GM12865 (cell line): ENCODE measurements at regions not wholly inside any gene's neighbourhood (a gene's known extent, or its start where the extent isn't known, plus 50 kb on each side); places are given as distances from the start of the nearest gene placed in this dataset.

Experiments used
- DNase-seq: peaks from one replicate; pipeline ENCODE4 v3.0.0; 2010; ENCODE audit warnings: low read depth
- H3K4me3 ChIP-seq: 2 replicates; pipeline ENCODE4 v1.5.1; 2011; ENCODE audit warnings: mild to moderate bottlenecking, low read depth, low read length, control low read depth
- TF ChIP-seq, protein P1 (sequence below): IDR thresholded peaks from 2 replicates; pipeline ENCODE4 v1.5.1; 2011; ENCODE audit warnings: low read length, control low read depth, low read depth, inconsistent platforms; ENCODE audit not compliant: insufficient read depth; ENCODE audit errors: missing control alignments

DNA sequence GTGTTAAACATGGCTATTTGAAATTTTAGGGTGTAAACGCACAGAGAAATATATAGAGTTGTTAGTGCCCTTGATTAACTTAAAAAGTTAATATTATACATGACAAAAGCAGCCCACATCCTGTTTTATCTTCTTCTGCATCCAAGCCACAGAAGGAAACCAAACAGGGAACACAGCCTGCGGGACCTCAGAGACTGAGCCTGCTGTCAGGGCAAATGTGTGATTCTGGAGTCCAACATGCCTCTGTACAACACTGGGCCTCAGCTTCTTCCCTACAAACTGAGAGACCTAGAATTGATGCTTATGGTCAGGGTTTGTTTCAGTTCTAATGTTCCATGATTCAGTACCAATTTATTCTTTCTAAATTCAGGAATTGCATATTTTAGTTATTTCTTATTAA, 404.7 kb downstream of the FBXO15 start:
- no peak overlapping the region for H3K4me3 ChIP-seq
- DNase-seq: no peak
- TF ChIP-seq, protein P1, sequence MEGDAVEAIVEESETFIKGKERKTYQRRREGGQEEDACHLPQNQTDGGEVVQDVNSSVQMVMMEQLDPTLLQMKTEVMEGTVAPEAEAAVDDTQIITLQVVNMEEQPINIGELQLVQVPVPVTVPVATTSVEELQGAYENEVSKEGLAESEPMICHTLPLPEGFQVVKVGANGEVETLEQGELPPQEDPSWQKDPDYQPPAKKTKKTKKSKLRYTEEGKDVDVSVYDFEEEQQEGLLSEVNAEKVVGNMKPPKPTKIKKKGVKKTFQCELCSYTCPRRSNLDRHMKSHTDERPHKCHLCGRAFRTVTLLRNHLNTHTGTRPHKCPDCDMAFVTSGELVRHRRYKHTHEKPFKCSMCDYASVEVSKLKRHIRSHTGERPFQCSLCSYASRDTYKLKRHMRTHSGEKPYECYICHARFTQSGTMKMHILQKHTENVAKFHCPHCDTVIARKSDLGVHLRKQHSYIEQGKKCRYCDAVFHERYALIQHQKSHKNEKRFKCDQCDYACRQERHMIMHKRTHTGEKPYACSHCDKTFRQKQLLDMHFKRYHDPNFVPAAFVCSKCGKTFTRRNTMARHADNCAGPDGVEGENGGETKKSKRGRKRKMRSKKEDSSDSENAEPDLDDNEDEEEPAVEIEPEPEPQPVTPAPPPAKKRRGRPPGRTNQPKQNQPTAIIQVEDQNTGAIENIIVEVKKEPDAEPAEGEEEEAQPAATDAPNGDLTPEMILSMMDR: no peak

GRCh38 chr18:73741946-73742345, 405.7 kb downstream of the FBXO15 start:
- TF ChIP-seq, protein P1: no peak
- no peak overlapping the region for H3K4me3 ChIP-seq
- DNase-seq: no peak

GRCh38 chr18:73739098-73739497, 408.5 kb downstream of the FBXO15 start:
- DNase-seq: no peak
- H3K4me3 ChIP-seq: no peak overlapping the region
- TF ChIP-seq, protein P1: no peak

GRCh38 chr18:73737990-73738389, 409.6 kb downstream of the FBXO15 start:
- no peak overlapping the region for H3K4me3 ChIP-seq
- TF ChIP-seq, protein P1: no peak
- no peak for DNase-seq

DNA sequence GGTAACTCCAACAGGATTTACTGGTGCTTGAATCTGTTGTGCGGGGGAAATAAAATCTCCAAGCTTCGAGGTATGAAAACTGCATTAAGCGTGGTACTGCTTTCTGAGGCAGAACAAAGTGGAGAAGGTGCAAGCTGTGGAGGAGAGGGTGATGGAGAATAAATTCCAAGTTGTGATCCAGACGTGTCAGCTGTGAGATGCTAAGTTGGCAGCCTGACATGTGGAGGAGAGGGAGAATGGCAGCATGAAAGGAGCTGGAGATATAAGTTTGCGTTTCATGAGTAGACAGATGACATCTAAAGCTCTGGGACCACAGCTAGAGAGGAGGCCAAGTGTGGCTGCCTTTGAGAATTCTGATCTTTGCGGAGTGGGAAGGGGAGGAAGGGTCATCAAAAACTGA, 411.8 kb downstream of the FBXO15 start:
- TF ChIP-seq, protein P1: no peak
- DNase-seq: no peak
- H3K4me3 ChIP-seq: no peak overlapping the region

- no peak overlapping the region for H3K4me3 ChIP-seq
- no peak for DNase-seq
- TF ChIP-seq, protein P1: no peak
Measured at GRCh38 chr18:73733806-73734314, 413.8 kb downstream of the FBXO15 start.

- H3K4me3 ChIP-seq: no peak overlapping the region
- TF ChIP-seq, protein P1: no peak
- DNase-seq: no peak
Measured at GRCh38 chr18:73733376-73733775, 414.3 kb downstream of the FBXO15 start.
